Gastrocnemius medialis (tissue), 4 donors: ENCODE measurements at regions not wholly inside any gene's neighbourhood (a gene's known extent, or its start where the extent isn't known, plus 50 kb on each side); places are given as distances from the start of the nearest gene placed in this dataset.

Source experiments
- ATAC-seq, 2 donors: fragments of 150-250 bp; one replicate each; pipeline ENCODE4 v1.9.1; 2016
- DNase-seq, 2 donors: peaks; one replicate each; pipeline ENCODE4 v3.0.0-alpha.2; 2019
- H3K27ac ChIP-seq, 4 donors: fragments of 200-600 bp; sonication (generic); 1 replicate in 1 of 4; 2 replicates in 3 of 4; pipeline ENCODE4 v1.5.1; 2016 to 2018; ENCODE audit warnings: mild to moderate bottlenecking in 2 of 4, moderate library complexity in 1 of 4
- H3K27me3 ChIP-seq, 3 donors: fragments of 200-600 bp; sonication (generic) in 2 of 3; 1 replicate in 1 of 3; 2 replicates in 2 of 3; pipeline versions ENCODE4 v1.5.1 to v1.6.0; 2016 to 2019; ENCODE audit warnings: mild to moderate bottlenecking in 1 of 3, moderate library complexity in 1 of 3
- H3K36me3 ChIP-seq, 2 donors: fragments of 200-600 bp; sonication (generic) in 1 of 2; one replicate each; pipeline ENCODE4 v1.5.1; 2017 to 2018
- H3K4me1 ChIP-seq, 2 donors: fragments of 200-600 bp; sonication (generic) in 1 of 2; one replicate each; pipeline ENCODE4 v1.5.1; 2016 to 2017; ENCODE audit warnings: mild to moderate bottlenecking in 2 of 2
- H3K4me3 ChIP-seq, 4 donors: fragments of 200-600 bp; sonication (generic) in 3 of 4; 1 replicate in 1 of 4; 2 replicates in 3 of 4; pipeline ENCODE4 v1.5.1; 2016 to 2019; ENCODE audit warnings: mild to moderate bottlenecking in 2 of 4
- H3K9me3 ChIP-seq, 3 donors: fragments of 200-600 bp; sonication (generic) in 2 of 3; 1 replicate in 1 of 3; 2 replicates in 2 of 3; pipeline ENCODE4 v1.5.1; 2016 to 2019
- CTCF ChIP-seq, 5 experiments: fragments of 450-650 bp in 3 of 5; fragments of 200-600 bp in 2 of 5; sonication (generic) in 2 of 5; IDR thresholded peaks in 4 of 5; conservative IDR thresholded peaks in 1 of 5; 1 replicate in 4 of 5; 2 replicates in 1 of 5; pipeline ENCODE4 v1.5.1; 2016 to 2019; ENCODE audit warnings: antibody characterized with exemption in 5 of 5, mild to moderate bottlenecking in 3 of 5, moderate library complexity in 3 of 5
- POLR2A ChIP-seq, 2 donors: fragments of 450-650 bp; IDR thresholded peaks; one replicate each; pipeline ENCODE4 v1.6.1; 2017; ENCODE audit warnings: antibody characterized with exemption in 2 of 2, mild to moderate bottlenecking in 2 of 2, moderate library complexity in 2 of 2
- in situ Hi-C, 4 donors: fragments of 200-750 bp; cut with MboI; loops; one replicate each; pipeline versions ENCODE4 v1.15.0 to v1.8.0; 2017; ENCODE audit warnings: low sequenced_read_pairs in 4 of 4
- intact Hi-C: fragments of 100-400 bp; cut with DNase I; formaldehyde crosslinking; loops from one replicate; pipeline ENCODE4 v1.15.1; 2023; ENCODE audit warnings: low total_unique reads

GRCh38 chr13:105915146-105915850 lies 620.2 kb downstream of the EFNB2 start:
- ATAC-seq: no peak
- intact Hi-C loops: no loop called here

GRCh38 chr13:105914291-105915036 lies 621.0 kb downstream of the EFNB2 start:
- Histone ChIP-seq H3K4me3 (no peak overlapping the region), H3K4me1 (no peaks in the 10 kb centered on the region), H3K27ac (no peak overlapping the region), H3K36me3 (no peaks in the 10 kb centered on the region), H3K9me3 (no peaks in the 10 kb centered on the region), H3K27me3 (no peaks in the 10 kb centered on the region)
- ATAC-seq: no peak
- no peak for DNase-seq
- TF ChIP-seq POLR2A (IDR thresholded peaks at IDR 0.05) (no peak), CTCF (IDR thresholded peaks at IDR 0.05 in 4 of 5, conservative IDR thresholded peaks at IDR 0.05 in 1 of 5) (no peak)
- in situ Hi-C loops (no loop called here), intact Hi-C loops (no loop called here)

More at GRCh38 chr13:105915146-105915850, 620.2 kb downstream of the EFNB2 start:
- Histone ChIP-seq H3K27me3 (no peaks in the 10 kb centered on the region), H3K27ac (no peak overlapping the region), H3K36me3 (no peaks in the 10 kb centered on the region), H3K9me3 (no peaks in the 10 kb centered on the region), H3K4me3 (no peak overlapping the region), H3K4me1 (no peaks in the 10 kb centered on the region)
- in situ Hi-C loops: no loop called here
- TF ChIP-seq POLR2A (IDR thresholded peaks at IDR 0.05) (no peak), CTCF (IDR thresholded peaks at IDR 0.05 in 4 of 5, conservative IDR thresholded peaks at IDR 0.05 in 1 of 5) (no peak)
- DNase-seq: no peak

- TF ChIP-seq POLR2A (IDR thresholded peaks at IDR 0.05): no peak
These were observed 626.9 kb downstream of the EFNB2 start for GRCh38 chr13:105908586-105908985.

GRCh38 chr13:105907319-105908019 lies 628.0 kb downstream of the EFNB2 start:
- no peak overlapping the region for H3K4me3 ChIP-seq
- in situ Hi-C loops (no loop called here), intact Hi-C loops (no loop called here)
- ATAC-seq (no peak), DNase-seq (no peak)
- no peak overlapping the region for H3K27ac ChIP-seq
- H3K36me3 ChIP-seq: no peaks in the 10 kb centered on the region
- no peaks in the 10 kb centered on the region for H3K9me3 ChIP-seq
- no peaks in the 10 kb centered on the region for H3K27me3 ChIP-seq
- TF ChIP-seq POLR2A (IDR thresholded peaks at IDR 0.05) (no peak), CTCF (IDR thresholded peaks at IDR 0.05 in 4 of 5, conservative IDR thresholded peaks at IDR 0.05 in 1 of 5) (no peak)
- H3K4me1 ChIP-seq: no peaks in the 10 kb centered on the region

More at GRCh38 chr13:105908586-105908985, 626.9 kb downstream of the EFNB2 start:
- no peak overlapping the region for H3K4me3 ChIP-seq
- in situ Hi-C loops: no loop called here
- no peak overlapping the region for H3K27ac ChIP-seq
- no peaks in the 10 kb centered on the region for H3K36me3 ChIP-seq
- intact Hi-C loops: no loop called here
- DNase-seq (no peak), ATAC-seq (no peak)
- H3K9me3 ChIP-seq: no peaks in the 10 kb centered on the region
- no peaks in the 10 kb centered on the region for H3K4me1 ChIP-seq
- no peaks in the 10 kb centered on the region for H3K27me3 ChIP-seq

- no peak for DNase-seq
- ATAC-seq: no peak
- no peaks in the 10 kb centered on the region for H3K36me3 ChIP-seq
- in situ Hi-C loops: no loop called here
- H3K9me3 ChIP-seq: no peaks in the 10 kb centered on the region
- no peak overlapping the region for H3K27ac ChIP-seq
- intact Hi-C loops: no loop called here
- no peaks in the 10 kb centered on the region for H3K4me1 ChIP-seq
- no peak for TF ChIP-seq CTCF (IDR thresholded peaks at IDR 0.05 in 4 of 5, conservative IDR thresholded peaks at IDR 0.05 in 1 of 5)
- no peak for TF ChIP-seq POLR2A (IDR thresholded peaks at IDR 0.05)
- H3K27me3 ChIP-seq: no peaks in the 10 kb centered on the region
- no peak overlapping the region for H3K4me3 ChIP-seq
These were observed 628.7 kb downstream of the EFNB2 start for GRCh38 chr13:105906746-105907145.
